ENCODE measurements at regions not wholly inside any gene's neighbourhood (a gene's known extent, or its start where the extent isn't known, plus 50 kb on each side); places are given as distances from the start of the nearest gene placed in this dataset.

DNA sequence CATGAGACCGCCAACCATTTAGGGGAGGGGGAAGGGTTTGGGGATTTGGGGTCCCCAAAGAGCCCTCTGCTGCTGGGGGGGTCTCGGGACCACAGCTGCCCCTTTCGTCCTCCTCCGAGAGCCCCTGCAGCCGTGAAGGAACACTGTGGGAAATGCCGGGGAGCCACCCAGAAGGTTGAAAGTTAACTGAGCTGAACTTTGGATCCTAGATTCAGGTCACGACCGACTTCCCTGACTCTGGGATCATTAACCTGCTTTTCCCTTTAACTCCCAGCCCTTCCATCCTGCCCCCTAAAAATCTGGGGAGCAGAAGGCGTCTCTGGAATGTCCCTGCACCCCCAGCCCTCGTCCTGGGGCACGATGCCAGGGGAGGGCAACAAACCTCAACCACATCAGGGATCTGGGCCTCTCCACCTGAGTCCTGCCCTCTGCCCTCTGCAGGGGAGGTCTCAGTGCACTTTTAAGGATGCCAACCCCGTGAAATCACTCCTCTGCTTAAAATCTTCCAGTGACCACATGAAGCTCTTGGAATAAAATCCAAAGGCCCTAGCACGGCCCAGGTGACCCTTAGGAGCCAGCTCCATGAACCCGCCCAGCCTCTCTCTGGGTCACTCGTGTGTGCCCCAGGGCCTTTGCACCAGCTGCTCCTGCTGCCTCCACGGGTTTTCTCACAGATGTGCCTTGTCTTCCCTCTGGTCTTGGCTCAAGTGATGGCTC lies 95.0 kb downstream of the RFLNA start:
- H3K9ac ChIP-seq (ENCODE audit: low read length): no peak overlapping the region
- peaks cover 26% of the 10 kb centered on the region for H3K36me3 ChIP-seq (ENCODE audit: control insufficient read depth, insufficient read depth, low read length)
- no peak overlapping the region for H3K27ac ChIP-seq (ENCODE audit: low read depth, low read length)
- no peaks in the 10 kb centered on the region for H3K9me3 ChIP-seq (ENCODE audit: control insufficient read depth, insufficient read depth, low read depth, low read length)
- no peaks in the 10 kb centered on the region for H3K27me3 ChIP-seq (ENCODE audit: control insufficient read depth, insufficient read depth, low read length)
- peaks cover 54% of the 10 kb centered on the region for H3K4me1 ChIP-seq (ENCODE audit: control insufficient read depth, insufficient read depth, low read length)
- peak overlapping the region; percentile 66; the same call in 1 of the 2 replicates for H3K4me3 ChIP-seq (ENCODE audit: low read depth, low read length)

DNA sequence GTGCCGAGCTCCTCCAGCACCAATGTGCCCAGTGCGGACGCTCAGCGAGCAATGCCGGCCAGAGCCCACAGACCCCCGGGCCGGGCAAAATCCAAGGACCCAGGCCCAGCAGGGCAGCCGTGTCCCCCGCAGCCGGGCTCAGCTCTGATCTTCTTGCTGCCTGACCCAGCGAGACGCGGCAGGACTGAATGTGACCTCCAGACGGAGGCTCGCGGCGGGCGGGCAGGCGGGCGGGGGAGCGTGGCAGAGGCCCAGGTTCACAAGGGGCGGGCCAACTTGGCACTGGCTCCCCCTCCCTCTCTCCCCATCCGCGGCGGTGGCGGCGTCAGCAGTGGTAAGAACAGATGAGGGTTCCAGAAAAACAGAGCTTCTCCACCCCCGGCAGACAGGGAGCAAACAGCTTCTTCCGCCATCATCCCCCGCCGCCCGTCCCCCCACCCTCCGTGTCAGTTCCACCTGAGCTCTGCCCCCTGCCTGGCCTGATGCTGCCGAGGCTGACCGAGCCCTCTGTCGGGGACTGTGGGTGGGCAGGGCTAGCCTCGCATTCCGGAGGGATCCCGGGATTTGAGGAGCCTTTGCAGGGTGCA lies 94.3 kb downstream of the RFLNA start:
- Histone ChIP-seq H3K4me3 (ENCODE audit: low read depth, low read length) (peak overlapping the region; percentile 66), H3K9ac (ENCODE audit: low read length) (peak overlapping the region; percentile 32), H3K9me3 (ENCODE audit: control insufficient read depth, insufficient read depth, low read depth, low read length) (no peaks in the 10 kb centered on the region), H3K27me3 (ENCODE audit: control insufficient read depth, insufficient read depth, low read length) (no peaks in the 10 kb centered on the region), H3K4me1 (ENCODE audit: control insufficient read depth, insufficient read depth, low read length) (peaks cover 56% of the 10 kb centered on the region), H3K36me3 (ENCODE audit: control insufficient read depth, insufficient read depth, low read length) (peaks cover 26% of the 10 kb centered on the region), H3K27ac (ENCODE audit: low read depth, low read length) (0 out of 2 replicates have a peak overlapping the region, but pooled peaks have one; percentile 13)

DNA sequence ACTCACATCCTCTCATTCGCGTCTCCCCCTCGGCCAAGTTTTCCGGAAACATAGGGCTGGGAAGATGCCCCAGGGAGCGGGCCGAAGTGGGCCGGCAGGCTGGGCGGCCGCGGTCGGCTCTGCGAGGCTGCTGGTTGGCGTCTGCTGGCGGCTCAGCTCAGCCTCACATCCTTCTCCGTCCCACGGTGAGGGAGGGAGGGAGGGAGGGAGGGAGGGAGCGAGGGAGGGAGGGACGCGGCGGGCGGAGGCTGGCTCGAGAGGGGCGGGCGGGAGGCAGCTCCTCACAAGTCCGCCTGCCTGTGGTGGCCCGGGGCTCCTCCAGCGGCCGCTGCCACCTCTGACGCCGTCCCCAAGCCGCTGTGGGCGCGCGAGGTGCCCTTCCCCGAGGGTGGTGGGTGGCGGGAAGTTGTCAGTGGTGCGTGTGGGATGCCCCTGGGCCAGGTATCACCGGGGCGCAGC lies 93.8 kb downstream of the RFLNA start:
- Histone ChIP-seq H3K9ac (ENCODE audit: low read length) (peak overlapping the region; percentile 32), H3K27me3 (ENCODE audit: control insufficient read depth, insufficient read depth, low read length) (no peaks in the 10 kb centered on the region), H3K4me1 (ENCODE audit: control insufficient read depth, insufficient read depth, low read length) (peaks cover 54% of the 10 kb centered on the region), H3K36me3 (ENCODE audit: control insufficient read depth, insufficient read depth, low read length) (peaks cover 22% of the 10 kb centered on the region), H3K4me3 (ENCODE audit: low read depth, low read length) (peak overlapping the region; percentile 66), H3K9me3 (ENCODE audit: control insufficient read depth, insufficient read depth, low read depth, low read length) (no peaks in the 10 kb centered on the region), H3K27ac (ENCODE audit: low read depth, low read length) (0 out of 2 replicates have a peak overlapping the region, but pooled peaks have one; percentile 13)

DNA sequence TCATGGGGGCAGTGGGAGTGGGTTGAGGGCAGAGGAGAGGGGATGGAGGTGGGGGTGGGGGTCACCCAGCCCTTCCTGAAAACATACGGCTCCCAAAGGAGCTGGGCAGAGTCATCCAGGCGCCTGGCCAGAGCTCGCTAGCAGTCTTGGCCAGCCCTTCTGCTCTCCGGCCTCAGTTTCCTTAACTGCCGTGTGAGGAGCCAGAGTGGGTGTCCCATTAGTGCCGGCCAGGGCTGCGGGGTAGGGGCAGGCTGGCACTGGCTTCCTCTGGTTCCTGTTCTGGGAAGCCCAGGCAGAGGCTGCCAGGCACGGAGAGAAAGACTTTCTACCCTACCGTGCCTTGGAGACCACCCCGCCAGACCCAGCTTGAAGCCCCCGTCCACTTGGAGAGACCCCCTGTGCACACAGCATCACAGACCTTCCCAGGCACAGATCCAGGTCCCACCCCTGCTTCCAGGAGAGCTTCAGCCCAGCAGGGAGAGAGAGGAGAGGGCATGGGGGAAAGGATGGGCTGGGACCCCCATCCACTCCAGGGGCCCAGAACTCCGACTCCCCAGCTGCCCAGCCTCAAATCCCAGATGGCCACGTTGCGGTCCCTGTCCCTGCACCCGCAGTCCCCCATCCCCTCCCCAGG lies 93.3 kb downstream of the RFLNA start:
- Histone ChIP-seq H3K36me3 (ENCODE audit: control insufficient read depth, insufficient read depth, low read length) (peaks cover 23% of the 10 kb centered on the region), H3K27ac (ENCODE audit: low read depth, low read length) (no peak overlapping the region), H3K4me3 (ENCODE audit: low read depth, low read length) (peak overlapping the region; percentile 35; the same call in 1 of the 2 replicates), H3K4me1 (ENCODE audit: control insufficient read depth, insufficient read depth, low read length) (peaks cover 49% of the 10 kb centered on the region), H3K9me3 (ENCODE audit: control insufficient read depth, insufficient read depth, low read depth, low read length) (no peaks in the 10 kb centered on the region), H3K27me3 (ENCODE audit: control insufficient read depth, insufficient read depth, low read length) (no peaks in the 10 kb centered on the region), H3K9ac (ENCODE audit: low read length) (peak overlapping the region; percentile 32)

DNA sequence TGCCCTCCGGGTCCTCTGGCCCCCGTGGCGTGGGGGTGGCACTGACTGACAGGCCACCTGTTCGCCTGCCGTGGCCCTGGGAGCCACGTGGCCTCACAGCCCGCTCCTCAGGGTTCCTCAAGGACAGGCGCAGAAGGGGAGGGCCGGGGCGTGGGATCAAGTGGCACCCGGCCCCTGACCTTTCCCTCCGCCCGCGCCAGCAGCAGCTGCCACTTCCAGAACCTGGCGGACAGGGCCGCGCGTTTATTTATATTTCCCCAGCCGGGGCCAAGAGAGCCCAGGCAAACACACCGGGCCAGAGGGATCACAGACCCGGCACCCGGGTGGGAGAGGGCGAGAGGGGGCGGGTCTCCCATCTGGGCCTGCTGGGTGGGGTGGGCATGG lies 92.6 kb downstream of the RFLNA start:
- H3K9me3 ChIP-seq (ENCODE audit: control insufficient read depth, insufficient read depth, low read depth, low read length): no peaks in the 10 kb centered on the region
- H3K4me3 ChIP-seq (ENCODE audit: low read depth, low read length): no peak overlapping the region
- no peak overlapping the region for H3K27ac ChIP-seq (ENCODE audit: low read depth, low read length)
- no peak overlapping the region for H3K9ac ChIP-seq (ENCODE audit: low read length)
- H3K36me3 ChIP-seq (ENCODE audit: control insufficient read depth, insufficient read depth, low read length): peaks cover 29% of the 10 kb centered on the region
- peaks cover 42% of the 10 kb centered on the region; the same call in 1 of the 2 replicates for H3K4me1 ChIP-seq (ENCODE audit: control insufficient read depth, insufficient read depth, low read length)
- no peaks in the 10 kb centered on the region for H3K27me3 ChIP-seq (ENCODE audit: control insufficient read depth, insufficient read depth, low read length)

DNA sequence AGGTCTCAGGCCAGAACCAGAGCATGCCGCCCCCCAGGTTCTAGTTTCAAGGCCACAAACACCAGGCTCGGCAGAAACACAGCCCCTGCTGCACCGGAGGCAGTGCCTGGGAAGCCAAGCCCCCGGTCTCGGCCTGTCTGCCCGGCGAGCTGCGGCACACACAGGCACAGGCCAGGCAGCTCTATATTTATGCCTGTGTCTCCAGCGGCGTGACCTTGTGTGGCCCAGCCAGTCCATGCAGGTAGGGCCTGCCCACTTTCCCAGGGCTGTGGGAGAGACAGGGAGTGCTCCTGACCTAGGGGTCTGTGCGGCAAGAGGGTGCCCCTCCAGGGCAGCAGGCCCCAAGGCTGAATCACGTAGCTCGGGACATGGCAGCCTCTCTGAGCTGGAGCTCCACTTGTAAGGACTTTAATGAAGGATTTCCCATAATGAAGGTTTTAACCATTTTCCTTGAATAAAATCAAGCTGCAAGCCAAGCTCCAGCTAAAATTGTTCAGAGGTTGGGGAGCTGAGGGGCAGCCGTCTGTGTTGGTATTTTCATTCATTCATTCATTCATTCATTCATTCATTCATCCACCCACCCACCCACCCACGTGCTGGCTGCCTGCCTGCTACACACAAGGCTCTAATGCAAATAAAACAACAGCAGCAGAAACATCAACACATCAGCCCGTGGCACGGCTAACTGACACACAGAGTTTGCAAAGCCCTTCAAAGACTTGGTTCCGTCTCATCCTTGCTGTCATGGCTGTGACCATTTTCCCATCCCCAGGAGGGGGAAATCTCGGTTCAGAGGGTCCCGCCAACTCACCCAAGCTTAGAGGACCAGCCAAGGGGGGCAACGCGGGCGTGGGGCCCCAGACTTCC lies 92.0 kb downstream of the RFLNA start:
- Histone ChIP-seq H3K36me3 (ENCODE audit: control insufficient read depth, insufficient read depth, low read length) (peaks cover 34% of the 10 kb centered on the region), H3K4me1 (ENCODE audit: control insufficient read depth, insufficient read depth, low read length) (peaks cover 38% of the 10 kb centered on the region; the same call in 1 of the 2 replicates), H3K9me3 (ENCODE audit: control insufficient read depth, insufficient read depth, low read depth, low read length) (no peaks in the 10 kb centered on the region), H3K27ac (ENCODE audit: low read depth, low read length) (peak overlapping the region; percentile 60; the same call in 1 of the 2 replicates), H3K9ac (ENCODE audit: low read length) (peak overlapping the region; percentile 48), H3K4me3 (ENCODE audit: low read depth, low read length) (no peak overlapping the region), H3K27me3 (ENCODE audit: control insufficient read depth, insufficient read depth, low read length) (no peaks in the 10 kb centered on the region)

DNA sequence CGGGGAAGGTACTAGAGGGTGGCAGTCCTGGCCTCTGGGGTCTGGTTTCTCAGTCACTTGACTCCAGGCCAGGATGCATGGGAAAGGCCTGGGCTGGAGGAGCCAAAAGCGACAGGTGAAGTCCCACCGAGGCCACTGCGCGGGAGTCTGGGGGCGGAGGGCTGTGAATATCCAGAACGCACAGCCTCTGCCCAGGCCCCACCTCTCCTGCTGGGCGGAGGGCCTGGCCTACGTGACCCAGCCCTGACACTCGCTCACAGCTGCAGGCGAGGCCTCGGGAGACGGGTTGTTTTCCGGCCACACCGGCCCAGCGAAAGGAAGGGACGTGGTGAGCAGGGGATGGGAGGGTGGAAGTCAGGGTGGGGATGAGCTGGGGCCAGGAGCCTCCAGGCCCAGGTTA lies 91.2 kb downstream of the RFLNA start:
- H3K9me3 ChIP-seq (ENCODE audit: control insufficient read depth, insufficient read depth, low read depth, low read length): no peaks in the 10 kb centered on the region
- peaks cover 40% of the 10 kb centered on the region for H3K36me3 ChIP-seq (ENCODE audit: control insufficient read depth, insufficient read depth, low read length)
- H3K4me3 ChIP-seq (ENCODE audit: low read depth, low read length): no peak overlapping the region
- no peaks in the 10 kb centered on the region for H3K27me3 ChIP-seq (ENCODE audit: control insufficient read depth, insufficient read depth, low read length)
- H3K27ac ChIP-seq (ENCODE audit: low read depth, low read length): peak overlapping the region; percentile 60
- H3K9ac ChIP-seq (ENCODE audit: low read length): peak overlapping the region; percentile 48
- peaks cover 32% of the 10 kb centered on the region; the same call in 1 of the 2 replicates for H3K4me1 ChIP-seq (ENCODE audit: control insufficient read depth, insufficient read depth, low read length)

DNA sequence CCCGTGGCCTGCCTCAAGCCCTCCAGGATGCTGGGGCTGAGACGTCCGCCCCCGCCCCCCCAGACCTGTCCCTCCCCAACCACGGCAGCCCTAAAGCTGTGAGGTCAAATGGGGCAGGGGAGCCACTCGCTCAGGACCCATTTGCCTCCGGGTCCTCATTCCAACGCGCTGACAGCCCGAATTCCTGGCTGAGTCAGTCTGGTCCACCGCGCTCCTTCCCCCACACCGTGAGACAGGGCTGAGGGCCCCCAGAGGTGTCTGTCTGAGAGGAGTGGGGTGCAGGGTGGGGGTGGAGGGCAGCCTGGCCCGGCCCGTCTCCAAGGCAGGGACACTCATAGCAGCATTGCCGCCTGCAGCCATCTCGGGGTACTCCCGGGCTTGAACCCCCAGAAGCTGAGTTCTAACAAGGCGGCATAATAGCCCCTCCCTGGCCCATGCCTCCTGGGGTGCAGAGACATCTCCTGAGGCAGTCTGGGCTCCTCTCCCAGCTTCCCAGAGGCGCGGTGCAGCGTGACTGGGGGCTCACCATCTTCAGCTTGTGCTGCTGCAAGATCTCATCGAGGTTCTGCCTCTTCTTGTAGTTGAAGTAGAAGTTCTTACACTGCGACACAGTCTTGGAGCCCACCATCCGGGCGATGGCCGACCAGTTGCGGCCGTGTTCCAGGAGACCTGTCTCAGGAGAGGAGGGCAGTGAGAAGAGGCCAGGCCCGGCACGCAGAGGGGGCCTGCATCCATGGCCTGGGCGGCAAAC lies 90.5 kb downstream of the RFLNA start:
- Histone ChIP-seq H3K4me1 (ENCODE audit: control insufficient read depth, insufficient read depth, low read length) (peaks cover 32% of the 10 kb centered on the region; the same call in 1 of the 2 replicates), H3K9me3 (ENCODE audit: control insufficient read depth, insufficient read depth, low read depth, low read length) (no peaks in the 10 kb centered on the region), H3K9ac (ENCODE audit: low read length) (peak overlapping the region; percentile 57), H3K27ac (ENCODE audit: low read depth, low read length) (peak overlapping the region; percentile 60), H3K4me3 (ENCODE audit: low read depth, low read length) (no peak overlapping the region; the same call in 1 of the 2 replicates), H3K36me3 (ENCODE audit: control insufficient read depth, insufficient read depth, low read length) (peaks cover 47% of the 10 kb centered on the region), H3K27me3 (ENCODE audit: control insufficient read depth, insufficient read depth, low read length) (no peaks in the 10 kb centered on the region)

DNA sequence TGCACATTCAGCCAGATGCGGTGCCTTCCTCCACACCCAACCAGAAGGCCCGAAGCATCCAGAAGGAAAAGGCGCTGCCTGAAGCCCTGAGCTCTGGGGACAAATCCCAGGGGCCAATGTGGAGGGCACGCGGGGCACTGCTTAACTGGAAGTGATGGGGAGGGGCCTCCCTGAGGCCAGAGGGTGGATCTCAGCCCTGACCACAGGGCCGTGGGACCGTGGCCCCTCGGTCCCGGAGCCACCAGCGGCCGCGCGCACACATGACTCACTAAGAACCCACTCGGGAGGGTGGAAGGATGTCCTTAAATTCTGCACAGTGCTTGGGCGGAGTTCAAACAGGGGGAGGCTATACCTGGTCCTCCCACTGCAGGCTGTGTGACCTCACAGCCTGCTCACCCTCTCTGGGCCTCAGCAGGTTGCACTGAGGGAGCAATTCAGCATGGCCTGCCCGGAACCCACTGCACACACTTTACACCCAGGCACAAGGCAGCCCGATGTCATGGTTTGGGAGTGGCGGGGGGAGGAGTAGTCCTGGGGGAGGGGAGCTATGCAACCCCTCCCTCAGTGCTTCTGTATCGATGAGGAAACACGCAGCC lies 89.5 kb downstream of the RFLNA start:
- H3K9me3 ChIP-seq (ENCODE audit: control insufficient read depth, insufficient read depth, low read depth, low read length): no peaks in the 10 kb centered on the region
- H3K4me1 ChIP-seq (ENCODE audit: control insufficient read depth, insufficient read depth, low read length): peaks cover 32% of the 10 kb centered on the region; the same call in 1 of the 2 replicates
- H3K4me3 ChIP-seq (ENCODE audit: low read depth, low read length): no peak overlapping the region
- H3K27ac ChIP-seq (ENCODE audit: low read depth, low read length): peak overlapping the region; percentile 60; the same call in 1 of the 2 replicates
- H3K9ac ChIP-seq (ENCODE audit: low read length): peak overlapping the region; percentile 57
- no peaks in the 10 kb centered on the region for H3K27me3 ChIP-seq (ENCODE audit: control insufficient read depth, insufficient read depth, low read length)
- peaks cover 55% of the 10 kb centered on the region for H3K36me3 ChIP-seq (ENCODE audit: control insufficient read depth, insufficient read depth, low read length)
